Upper lobe of left lung (tissue), 6 donors: ENCODE measurements at regions not wholly inside any gene's neighbourhood (a gene's known extent, or its start where the extent isn't known, plus 50 kb on each side); places are given as distances from the start of the nearest gene placed in this dataset.

Source experiments
- ATAC-seq, 2 donors: fragments of 200-7000 bp; cut with Tn5 transposase; one replicate each; pipeline ENCODE4 v1.9.1; 2022; ENCODE audit warnings: mild to moderate bottlenecking in 2 of 2, moderate library complexity in 2 of 2; ENCODE audit not compliant: low FRiP score in 2 of 2
- DNase-seq, 2 donors: peaks; one replicate each; pipeline ENCODE4 v3.0.0-alpha.2; 2019 to 2020
- H3K27ac ChIP-seq, 4 donors: fragments of 200-600 bp; sonication (generic); one replicate each; pipeline ENCODE4 v1.5.1; 2016 to 2019
- H3K27me3 ChIP-seq, 4 donors: fragments of 200-600 bp; sonication (generic); one replicate each; pipeline ENCODE4 v1.5.1; 2017 to 2019
- H3K36me3 ChIP-seq, 4 donors: fragments of 200-600 bp; sonication (generic); one replicate each; pipeline ENCODE4 v1.5.1; 2016 to 2019
- H3K4me1 ChIP-seq, 4 donors: fragments of 200-600 bp; sonication (generic); one replicate each; pipeline ENCODE4 v1.5.1; 2018 to 2019
- H3K4me3 ChIP-seq, 4 donors: fragments of 200-600 bp; sonication (generic); one replicate each; pipeline ENCODE4 v1.5.1; 2017 to 2019; ENCODE audit warnings: mild to moderate bottlenecking in 2 of 4, moderate library complexity in 1 of 4
- H3K9me3 ChIP-seq, 4 donors: fragments of 200-600 bp; sonication (generic); one replicate each; pipeline ENCODE4 v1.5.1; 2018 to 2019
- CTCF ChIP-seq, 6 experiments: fragments of 450-650 bp in 4 of 6; fragments of 200-600 bp in 2 of 6; sonication (generic) in 2 of 6; IDR thresholded peaks; one replicate each; pipeline ENCODE4 v1.5.1; 2016 to 2019; ENCODE audit warnings: antibody characterized with exemption in 6 of 6
- EP300 ChIP-seq, 4 donors: sonication (generic); formaldehyde crosslinking; IDR thresholded peaks; one replicate each; pipeline ENCODE4 v1.5.1; 2017; ENCODE audit warnings: antibody characterized with exemption in 4 of 4, control low read depth in 2 of 4
- POLR2A ChIP-seq, 4 donors: fragments of 450-650 bp; IDR thresholded peaks; one replicate each; pipeline ENCODE4 v1.5.1; 2016 to 2017; ENCODE audit warnings: antibody characterized with exemption in 4 of 4, mild to moderate bottlenecking in 2 of 4
- POLR2AphosphoS5 ChIP-seq, 2 donors: sonication (generic); formaldehyde crosslinking; IDR thresholded peaks; one replicate each; pipeline ENCODE4 v1.5.1; 2017; ENCODE audit warnings: antibody characterized with exemption in 2 of 2
- WGBS, 2 donors: methylation state at CpG; one replicate each; pipeline ENCODE4 v1.1.5; 2017 to 2018; 5-methylcytosine and 5-hydroxymethylcytosine counted together
- donor health status: DM: no; HTN: no; CAD: no; lungs with moderate emphysema.
- donor health status: DM: no; HTN: yes; CAD: no; lungs with severe emphysema.

GRCh38 chr7:88449410-88449809 lies 142.7 kb upstream of the STEAP4 start:
- Histone ChIP-seq H3K27me3 (no peaks in the 10 kb centered on the region), H3K4me3 (no peak overlapping the region), H3K27ac (no peak overlapping the region), H3K36me3 (no peaks in the 10 kb centered on the region), H3K4me1 (no peaks in the 10 kb centered on the region), H3K9me3 (no peaks in the 10 kb centered on the region)
- 53 to 74% methylated on average over 1 of the region's 1 CpG for WGBS, 2 donors
- no peak for ATAC-seq
- TF ChIP-seq CTCF (IDR thresholded peaks at IDR 0.05) (no peak), POLR2AphosphoS5 (IDR thresholded peaks at IDR 0.05) (no peak), POLR2A (IDR thresholded peaks at IDR 0.05) (no peak), EP300 (IDR thresholded peaks at IDR 0.05) (no peak)
- DNase-seq, result no peak

GRCh38 chr7:88442413-88442812 lies 135.7 kb upstream of the STEAP4 start:
- no peaks in the 10 kb centered on the region for H3K36me3 ChIP-seq
- H3K27me3 ChIP-seq, result no peaks in the 10 kb centered on the region
- ATAC-seq (no peak), DNase-seq (no peak)
- TF ChIP-seq EP300 (IDR thresholded peaks at IDR 0.05), result no peak
- H3K4me3 ChIP-seq, result no peak overlapping the region
- H3K9me3 ChIP-seq, result no peaks in the 10 kb centered on the region
- 41 to 59% methylated on average over 1 of the region's 1 CpG for WGBS, 2 donors
- no peak overlapping the region for H3K27ac ChIP-seq
- no peaks in the 10 kb centered on the region for H3K4me1 ChIP-seq

GRCh38 chr7:88437132-88437531 lies 130.4 kb upstream of the STEAP4 start:
- Histone ChIP-seq H3K9me3 (no peaks in the 10 kb centered on the region), H3K27me3 (no peaks in the 10 kb centered on the region), H3K4me1 (no peaks in the 10 kb centered on the region), H3K4me3 (no peak overlapping the region), H3K36me3 (no peaks in the 10 kb centered on the region), H3K27ac (no peak overlapping the region)
- ATAC-seq (no peak), DNase-seq (no peak)
- no peak for TF ChIP-seq POLR2AphosphoS5 (IDR thresholded peaks at IDR 0.05)
- no peak for TF ChIP-seq POLR2A (IDR thresholded peaks at IDR 0.05)
- TF ChIP-seq EP300 (IDR thresholded peaks at IDR 0.05), result no peak
- TF ChIP-seq CTCF (IDR thresholded peaks at IDR 0.05), result no peak

GRCh38 chr7:88432301-88432700 lies 125.6 kb upstream of the STEAP4 start:
- Histone ChIP-seq H3K9me3 (no peaks in the 10 kb centered on the region), H3K36me3 (no peaks in the 10 kb centered on the region), H3K4me3 (no peak overlapping the region), H3K27ac (no peak overlapping the region), H3K27me3 (no peaks in the 10 kb centered on the region), H3K4me1 (no peaks in the 10 kb centered on the region)
- DNase-seq (no peak), ATAC-seq (no peak)
- WGBS, 2 donors, result 45 to 77% methylated on average over 2 of the region's 2 CpGs
- TF ChIP-seq POLR2AphosphoS5 (IDR thresholded peaks at IDR 0.05), result no peak
- TF ChIP-seq POLR2A (IDR thresholded peaks at IDR 0.05), result no peak

- H3K9me3 ChIP-seq, result no peaks in the 10 kb centered on the region
- H3K4me3 ChIP-seq, result no peak overlapping the region
- H3K27me3 ChIP-seq, result no peaks in the 10 kb centered on the region
- H3K36me3 ChIP-seq, result no peaks in the 10 kb centered on the region
- no peak for ATAC-seq
- no peak for DNase-seq
- H3K27ac ChIP-seq, result no peak overlapping the region
- no peaks in the 10 kb centered on the region for H3K4me1 ChIP-seq
- TF ChIP-seq POLR2AphosphoS5 (IDR thresholded peaks at IDR 0.05) (no peak), POLR2A (IDR thresholded peaks at IDR 0.05) (no peak)
- WGBS, 2 donors, result 70 to 77% methylated on average over 4 of the region's 4 CpGs
Observed at GRCh38 chr7:88431882-88432281, 125.2 kb upstream of the STEAP4 start.

- no peak for DNase-seq
- Histone ChIP-seq H3K36me3 (no peaks in the 10 kb centered on the region), H3K4me3 (no peak overlapping the region), H3K4me1 (no peaks in the 10 kb centered on the region), H3K27ac (no peak overlapping the region), H3K27me3 (no peaks in the 10 kb centered on the region), H3K9me3 (no peaks in the 10 kb centered on the region)
- ATAC-seq, result no peak
- 76 to 79% methylated on average over 2 of the region's 2 CpGs for WGBS, 2 donors
- no peak for TF ChIP-seq POLR2A (IDR thresholded peaks at IDR 0.05)
- TF ChIP-seq EP300 (IDR thresholded peaks at IDR 0.05), result no peak
- TF ChIP-seq CTCF (IDR thresholded peaks at IDR 0.05), result no peak
Observed at GRCh38 chr7:88429382-88429781, 122.7 kb upstream of the STEAP4 start.
